SK-N-SH (cell line): ENCODE measurements at regions not wholly inside any gene's neighbourhood (a gene's known extent, or its start where the extent isn't known, plus 50 kb on each side); places are given as distances from the start of the nearest gene placed in this dataset.

Experiments used
- CTCF ChIA-PET: fragments of 300-600, 350-600 bp; formaldehyde crosslinking; extraction: SDS; loops from one replicate; lab custom pipeline; 2021; lab: Yijun Ruan, JAX
- POLR2A ChIA-PET: fragments of 350-600 bp; sonication (Branson Sonifier 250); formaldehyde crosslinking; extraction: SDS; loops from one replicate; lab custom pipeline; 2020; ENCODE audit warnings: antibody characterized with exemption, inconsistent platforms; lab: Yijun Ruan, JAX
- DNase-seq: peaks from one replicate; pipeline ENCODE4 v3.0.0; 2012
- H2AFZ ChIP-seq: fragments of 200-600 bp; sonication (generic); 2 replicates; pipeline ENCODE4 v1.8.1; 2016; ENCODE audit warnings: antibody characterized with exemption, mild to moderate bottlenecking, low read depth
- H3F3A ChIP-seq: fragments of 200-600 bp; sonication (generic); replicated peaks from 2 replicates; pipeline ENCODE3; 2016; ENCODE audit warnings: antibody characterized with exemption, mild to moderate bottlenecking; ENCODE audit not compliant: insufficient read depth
- H3K27ac ChIP-seq, 2 experiments: fragments of 200-500 bp in 1 of 2; fragments of 200-600 bp in 1 of 2; sonication (Bioruptor generic) in 1 of 2; sonication (generic), shearing (Covaris generic) in 1 of 2; 2 replicates each; pipeline versions ENCODE4 v1.5.1 to v1.6.1; 2014 to 2016; ENCODE audit warnings: low read depth in 2 of 2, inconsistent platforms in 1 of 2, low read length in 1 of 2, mild to moderate bottlenecking in 1 of 2, mixed read lengths in 1 of 2
- H3K27me3 ChIP-seq: fragments of 200-600 bp; sonication (generic), shearing (Covaris generic); 2 replicates; pipeline ENCODE4 v1.6.1; 2016; ENCODE audit warnings: mixed run types; ENCODE audit not compliant: insufficient read depth
- H3K36me3 ChIP-seq, 2 experiments: fragments of 200-500 bp in 1 of 2; fragments of 200-600 bp in 1 of 2; sonication (Bioruptor generic) in 1 of 2; sonication (generic) in 1 of 2; replicated peaks in 1 of 2; 2 replicates each; pipeline versions ENCODE3 to v1.5.1; 2014 to 2016; ENCODE audit warnings: low read length in 1 of 2, mild to moderate bottlenecking in 1 of 2; ENCODE audit not compliant: insufficient read depth in 2 of 2, control insufficient read depth in 1 of 2
- H3K4me1 ChIP-seq, 2 experiments: fragments of 200-500 bp in 1 of 2; fragments of 200-600 bp in 1 of 2; sonication (Bioruptor generic) in 1 of 2; sonication (generic), shearing (Covaris generic) in 1 of 2; 2 replicates each; pipeline versions ENCODE4 v1.5.1 to v1.6.1; 2014 to 2016; ENCODE audit warnings: low read depth in 1 of 2, low read length in 1 of 2, mixed run types in 1 of 2; ENCODE audit not compliant: insufficient read depth in 2 of 2, control insufficient read depth in 1 of 2
- H3K4me2 ChIP-seq: fragments of 200-600 bp; sonication (generic), shearing (Covaris generic); 2 replicates; pipeline ENCODE4 v1.6.1; 2017; ENCODE audit warnings: mixed run types
- H3K4me3 ChIP-seq, 2 experiments: fragments of 200-500 bp in 1 of 2; fragments of 200-600 bp in 1 of 2; sonication (Bioruptor generic) in 1 of 2; sonication (generic), shearing (Covaris generic) in 1 of 2; 2 replicates each; pipeline versions ENCODE4 v1.5.1 to v1.8.1; 2014 to 2016; ENCODE audit warnings: low read depth in 2 of 2, inconsistent platforms in 1 of 2, low read length in 1 of 2, mild to moderate bottlenecking in 1 of 2, mixed read lengths in 1 of 2, moderate library complexity in 1 of 2
- H3K79me2 ChIP-seq: fragments of 200-600 bp; sonication (generic); 2 replicates; pipeline ENCODE4 v1.8.1; 2017; ENCODE audit warnings: mild to moderate bottlenecking; ENCODE audit not compliant: insufficient read depth
- H3K9ac ChIP-seq: fragments of 200-600 bp; sonication (generic); 2 replicates; pipeline ENCODE4 v1.6.1; 2017; ENCODE audit warnings: mixed run types
- H3K9me2 ChIP-seq: fragments of 200-600 bp; sonication (generic); 2 replicates; pipeline ENCODE4 v1.6.1; 2017; ENCODE audit warnings: mixed run types
- H3K9me3 ChIP-seq: fragments of 200-600 bp; sonication (generic); 2 replicates; pipeline ENCODE4 v1.6.1; 2017; ENCODE audit warnings: mixed run types, mild to moderate bottlenecking, moderate library complexity
- H4K20me1 ChIP-seq: fragments of 200-600 bp; sonication (generic); 2 replicates; pipeline ENCODE4 v1.6.1; 2017; ENCODE audit warnings: mild to moderate bottlenecking, mixed run types; ENCODE audit not compliant: insufficient read depth
- ELF1 ChIP-seq: IDR thresholded peaks from 2 replicates; pipeline ENCODE4 v1.4.0; 2012
- EP300 ChIP-seq, 2 experiments: IDR thresholded peaks; 2 replicates each; pipeline versions ENCODE4 v1.4.0 to v1.6.1; 2012; ENCODE audit warnings: borderline replicate concordance in 1 of 2, low read depth in 1 of 2, low read length in 1 of 2
- EZH2phosphoT487 ChIP-seq: fragments of 200-600 bp; sonication (generic); IDR thresholded peaks from 2 replicates; pipeline ENCODE4 v1.6.1; 2017; ENCODE audit warnings: low read depth, mixed run types, mild to moderate bottlenecking, antibody characterized with exemption, moderate library complexity, borderline replicate concordance
- FOSL2 ChIP-seq: IDR thresholded peaks from 2 replicates; pipeline ENCODE4 v1.4.0; 2012; ENCODE audit warnings: low read depth, mild to moderate bottlenecking, moderate library complexity, borderline replicate concordance
- IRF3 ChIP-seq: fragments of 150-350 bp; IDR thresholded peaks from 2 replicates; pipeline ENCODE4 v1.6.1; 2016; ENCODE audit warnings: mild to moderate bottlenecking, low read depth, low read length
- MXI1 ChIP-seq: IDR thresholded peaks from 2 replicates; pipeline ENCODE4 v1.6.1; 2012; ENCODE audit warnings: mild to moderate bottlenecking, low read depth, low read length, improper control_type of control experiment
- NRF1 ChIP-seq: IDR thresholded peaks from 2 replicates; pipeline ENCODE4 v1.6.1; 2012; ENCODE audit warnings: low read depth, mild to moderate bottlenecking, low read length
- PBX3 ChIP-seq: IDR thresholded peaks from 2 replicates; pipeline ENCODE4; 2012
- RAD21 ChIP-seq: IDR thresholded peaks from 2 replicates; pipeline ENCODE4 v1.6.1; 2012; ENCODE audit warnings: mild to moderate bottlenecking, low read length
- SMC3 ChIP-seq: IDR thresholded peaks from 2 replicates; pipeline ENCODE4 v1.6.1; 2012; ENCODE audit warnings: low read depth, low read length, improper control_type of control experiment
- TEAD4 ChIP-seq: IDR thresholded peaks from 2 replicates; pipeline ENCODE4 v1.4.0; 2012; ENCODE audit warnings: mild to moderate bottlenecking, borderline replicate concordance; ENCODE audit not compliant: insufficient read depth
- USF1 ChIP-seq: IDR thresholded peaks from 2 replicates; pipeline ENCODE4 v1.4.0; 2012; ENCODE audit warnings: low read depth, borderline replicate concordance
- USF2 ChIP-seq: fragments of 150-350 bp; IDR thresholded peaks from 2 replicates; pipeline ENCODE4 v1.6.1; 2017; ENCODE audit warnings: antibody characterized with exemption, low read length, low read depth, borderline replicate concordance
- WGBS: methylation state at CpG from one replicate; pipeline ENCODE4 v1.1.6; 2017; ENCODE audit warnings: low lambda C conversion rate; 5-methylcytosine and 5-hydroxymethylcytosine counted together
- TF ChIP-seq, protein P1 (sequence below): fragments of 200-600 bp; sonication (generic); IDR thresholded peaks from 2 replicates; pipeline ENCODE4 v1.6.1; 2017; ENCODE audit warnings: antibody characterized with exemption, mild to moderate bottlenecking, moderate library complexity
- TF ChIP-seq, protein P2 (sequence below): IDR thresholded peaks from 2 replicates; pipeline ENCODE4 v1.4.0; 2012; ENCODE audit warnings: low read depth

DNA sequence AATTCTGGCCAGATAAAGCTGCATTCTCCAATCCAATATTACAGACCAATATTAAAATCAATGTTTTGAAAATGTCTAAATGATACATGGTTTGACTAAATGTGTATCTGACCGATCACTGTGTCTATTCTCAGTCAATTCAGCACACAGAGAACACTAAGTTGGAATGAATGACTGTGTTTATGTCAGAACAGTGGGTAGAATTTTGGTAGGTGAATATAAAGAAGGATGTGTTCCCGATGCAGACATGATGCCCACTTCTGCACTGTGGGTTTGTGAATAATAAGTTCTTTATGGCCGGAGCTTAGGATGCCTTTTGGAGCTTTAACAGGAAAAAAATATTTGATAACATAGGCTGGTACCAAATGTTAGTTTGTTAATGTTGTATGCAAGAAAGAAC is 113.2 kb upstream of the GIMD1 start:
- Histone ChIP-seq H3K9me3 (no peaks in the 10 kb centered on the region), H2AFZ (no peak overlapping the region), H3K4me1 (no peaks in the 10 kb centered on the region)
- POLR2A ChIA-PET: no interaction called here
- TF ChIP-seq TEAD4 (no peak), SMC3 (no peak), IRF3 (no peak), MXI1 (no peak)
- TF ChIP-seq, all 33 proteins: peak for 0
- Histone ChIP-seq H3K79me2 (no peaks in the 10 kb centered on the region), H3K27ac (no peak overlapping the region), H3F3A (no peaks in the 10 kb centered on the region), H3K9ac (no peak overlapping the region), H3K4me2 (no peak overlapping the region), H3K9me2 (no peaks in the 10 kb centered on the region), H4K20me1 (no peaks in the 10 kb centered on the region), H3K36me3 (no peaks in the 10 kb centered on the region), H3K4me3 (no peak overlapping the region), H3K27me3 (no peaks in the 10 kb centered on the region)
- DNase-seq: no peak
- CTCF ChIA-PET: no interaction called here
- WGBS: 36% methylated on average over 3 of the region's 3 CpGs

- no peak overlapping the region for H3K4me3 ChIP-seq
- H3K9me3 ChIP-seq: no peaks in the 10 kb centered on the region
- no peak for TF ChIP-seq USF2
- H3K4me2 ChIP-seq: no peak overlapping the region
- ChIA-PET CTCF (no interaction called here), POLR2A (no interaction called here)
- H3F3A ChIP-seq: no peaks in the 10 kb centered on the region
- no peaks in the 10 kb centered on the region for H4K20me1 ChIP-seq
- no peak overlapping the region for H2AFZ ChIP-seq
- no peak overlapping the region for H3K27ac ChIP-seq
- H3K27me3 ChIP-seq: no peaks in the 10 kb centered on the region
- H3K9ac ChIP-seq: no peak overlapping the region
- H3K79me2 ChIP-seq: no peaks in the 10 kb centered on the region
- DNase-seq: no peak
- H3K9me2 ChIP-seq: no peaks in the 10 kb centered on the region
- H3K4me1 ChIP-seq: no peaks in the 10 kb centered on the region
- 24% methylated on average over 5 of the region's 5 CpGs for WGBS
- H3K36me3 ChIP-seq: no peaks in the 10 kb centered on the region
Measured at GRCh38 chr4:106478152-106478551, 109.6 kb upstream of the GIMD1 start.

GRCh38 chr4:106476741-106477140 is 108.2 kb upstream of the GIMD1 start:
- TF ChIP-seq EZH2phosphoT487 (no peak), NRF1 (no peak), EP300 (IDR thresholded peaks at IDR 0.05; ENCODE audit: borderline replicate concordance in 1 of 2, low read depth in 1 of 2, low read length in 1 of 2) (no peak), PBX3 (no peak), USF2 (no peak), FOSL2 (no peak), USF1 (no peak), RAD21 (no peak), ELF1 (no peak)
- TF ChIP-seq, protein P1, sequence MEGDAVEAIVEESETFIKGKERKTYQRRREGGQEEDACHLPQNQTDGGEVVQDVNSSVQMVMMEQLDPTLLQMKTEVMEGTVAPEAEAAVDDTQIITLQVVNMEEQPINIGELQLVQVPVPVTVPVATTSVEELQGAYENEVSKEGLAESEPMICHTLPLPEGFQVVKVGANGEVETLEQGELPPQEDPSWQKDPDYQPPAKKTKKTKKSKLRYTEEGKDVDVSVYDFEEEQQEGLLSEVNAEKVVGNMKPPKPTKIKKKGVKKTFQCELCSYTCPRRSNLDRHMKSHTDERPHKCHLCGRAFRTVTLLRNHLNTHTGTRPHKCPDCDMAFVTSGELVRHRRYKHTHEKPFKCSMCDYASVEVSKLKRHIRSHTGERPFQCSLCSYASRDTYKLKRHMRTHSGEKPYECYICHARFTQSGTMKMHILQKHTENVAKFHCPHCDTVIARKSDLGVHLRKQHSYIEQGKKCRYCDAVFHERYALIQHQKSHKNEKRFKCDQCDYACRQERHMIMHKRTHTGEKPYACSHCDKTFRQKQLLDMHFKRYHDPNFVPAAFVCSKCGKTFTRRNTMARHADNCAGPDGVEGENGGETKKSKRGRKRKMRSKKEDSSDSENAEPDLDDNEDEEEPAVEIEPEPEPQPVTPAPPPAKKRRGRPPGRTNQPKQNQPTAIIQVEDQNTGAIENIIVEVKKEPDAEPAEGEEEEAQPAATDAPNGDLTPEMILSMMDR: no peak
- TF ChIP-seq, protein P2, sequence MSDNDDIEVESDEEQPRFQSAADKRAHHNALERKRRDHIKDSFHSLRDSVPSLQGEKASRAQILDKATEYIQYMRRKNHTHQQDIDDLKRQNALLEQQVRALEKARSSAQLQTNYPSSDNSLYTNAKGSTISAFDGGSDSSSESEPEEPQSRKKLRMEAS: no peak
- H3K79me2 ChIP-seq: no peaks in the 10 kb centered on the region
- H3K9ac ChIP-seq: no peak overlapping the region
- no peaks in the 10 kb centered on the region for H3K9me2 ChIP-seq
- no peaks in the 10 kb centered on the region for H3K36me3 ChIP-seq
- no peak overlapping the region for H3K4me3 ChIP-seq
- POLR2A ChIA-PET: no interaction called here
- no peak overlapping the region for H3K4me2 ChIP-seq
- no peaks in the 10 kb centered on the region for H4K20me1 ChIP-seq
- no peaks in the 10 kb centered on the region for H3K4me1 ChIP-seq
- no peaks in the 10 kb centered on the region for H3K27me3 ChIP-seq
- CTCF ChIA-PET: no interaction called here
- WGBS: 18% methylated on average over 1 of the region's 1 CpG
- no peak overlapping the region; the same call in 1 of the 2 replicates for H2AFZ ChIP-seq
- no peaks in the 10 kb centered on the region for H3K9me3 ChIP-seq
- no peaks in the 10 kb centered on the region for H3F3A ChIP-seq
- no peak overlapping the region for H3K27ac ChIP-seq
- no peak for DNase-seq
